Lower lobe of right lung (tissue), 2 donors: ENCODE measurements at regions not wholly inside any gene's neighbourhood (a gene's known extent, or its start where the extent isn't known, plus 50 kb on each side); places are given as distances from the start of the nearest gene placed in this dataset.

Experiments
- ATAC-seq, 2 donors: fragments of 200-7000 bp; cut with Tn5 transposase; one replicate each; pipeline ENCODE4 v1.9.1; 2020 to 2022; ENCODE audit warnings: mild to moderate bottlenecking in 2 of 2, moderate library complexity in 2 of 2
- DNase-seq: peaks from one replicate; pipeline ENCODE4 v3.0.0-alpha.2; 2020
- H3K27ac ChIP-seq: fragments of 200-600 bp; one replicate; pipeline ENCODE4 v1.8.0; 2022
- H3K27me3 ChIP-seq: fragments of 200-600 bp; one replicate; pipeline ENCODE4 v1.8.0; 2022; ENCODE audit warnings: low read depth
- H3K36me3 ChIP-seq: fragments of 200-600 bp; one replicate; pipeline ENCODE4 v1.8.0; 2022; ENCODE audit warnings: mild to moderate bottlenecking
- H3K4me1 ChIP-seq: fragments of 200-600 bp; one replicate; pipeline ENCODE4 v1.8.0; 2022
- H3K4me3 ChIP-seq: fragments of 200-600 bp; one replicate; pipeline ENCODE4 v1.8.0; 2022; ENCODE audit warnings: mild to moderate bottlenecking
- H3K9me3 ChIP-seq: fragments of 200-600 bp; one replicate; pipeline ENCODE4 v1.8.0; 2022
- CTCF ChIP-seq: fragments of 200-600 bp; IDR thresholded peaks from one replicate; pipeline ENCODE4 v1.8.0; 2022; ENCODE audit warnings: antibody characterized with exemption, mild to moderate bottlenecking
- intact Hi-C: fragments of 100-400 bp; cut with DNase I; formaldehyde crosslinking; loops from one replicate; pipeline ENCODE4 v1.11.0; 2022
- donor health status: DM: no; HTN: yes; CAD: no; lungs with severe emphysema.

DNA sequence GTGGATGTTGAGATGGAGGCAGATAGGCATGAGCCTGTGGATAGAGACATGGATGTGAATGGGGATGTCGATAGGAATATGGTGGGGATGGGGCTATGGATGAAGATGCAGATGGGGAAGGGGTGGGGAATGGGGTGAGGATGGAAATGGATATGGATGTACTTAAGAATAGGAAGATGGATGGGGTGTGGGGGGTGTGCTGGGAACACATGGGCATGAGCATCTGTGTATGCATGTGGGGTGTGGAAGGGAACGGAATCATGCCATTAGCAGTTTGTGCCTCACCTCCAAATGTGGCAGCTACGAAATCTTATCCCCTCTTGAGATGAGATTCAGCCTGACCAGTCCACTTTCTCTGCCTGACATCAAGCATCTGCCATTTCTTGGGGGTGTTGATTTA lies 359.5 kb upstream of the MGMT start:
- peaks cover 22% of the 10 kb centered on the region for H3K4me1 ChIP-seq

GRCh38 chr10:129108378-129108777 lies 358.7 kb upstream of the MGMT start:
- no peak for ATAC-seq
- no peaks in the 10 kb centered on the region for H3K36me3 ChIP-seq
- H3K9me3 ChIP-seq: no peaks in the 10 kb centered on the region
- DNase-seq: no peak
- TF ChIP-seq CTCF: no peak
- H3K4me3 ChIP-seq: no peak overlapping the region
- peaks cover 22% of the 10 kb centered on the region for H3K4me1 ChIP-seq
- H3K27ac ChIP-seq: no peak overlapping the region
- H3K27me3 ChIP-seq: no peaks in the 10 kb centered on the region
- intact Hi-C loops: no loop called here

More for the DNA sequence above, 359.5 kb upstream of the MGMT start:
- Histone ChIP-seq H3K4me3 (no peak overlapping the region), H3K36me3 (no peaks in the 10 kb centered on the region), H3K27me3 (no peaks in the 10 kb centered on the region), H3K9me3 (no peaks in the 10 kb centered on the region), H3K27ac (no peak overlapping the region)
- no peak for TF ChIP-seq CTCF
- DNase-seq (no peak), ATAC-seq (no peak)
- intact Hi-C loops: no loop called here

- ATAC-seq: no peak
These were observed 358.0 kb upstream of the MGMT start for GRCh38 chr10:129108994-129109393.

GRCh38 chr10:129110780-129111179 lies 356.3 kb upstream of the MGMT start:
- no peaks in the 10 kb centered on the region for H3K27me3 ChIP-seq
- no peak for DNase-seq

More at GRCh38 chr10:129108994-129109393, 358.0 kb upstream of the MGMT start:
- DNase-seq: no peak
- no peak overlapping the region for H3K27ac ChIP-seq
- no peak overlapping the region for H3K4me3 ChIP-seq
- TF ChIP-seq CTCF: no peak
- H3K27me3 ChIP-seq: no peaks in the 10 kb centered on the region
- intact Hi-C loops: no loop called here
- no peaks in the 10 kb centered on the region for H3K9me3 ChIP-seq
- no peaks in the 10 kb centered on the region for H3K36me3 ChIP-seq
- peaks cover 20% of the 10 kb centered on the region for H3K4me1 ChIP-seq

GRCh38 chr10:129111922-129112321 lies 355.1 kb upstream of the MGMT start:
- no peak for TF ChIP-seq CTCF
- no peaks in the 10 kb centered on the region for H3K27me3 ChIP-seq
- intact Hi-C loops: no loop called here

More at GRCh38 chr10:129110780-129111179, 356.3 kb upstream of the MGMT start:
- Histone ChIP-seq H3K4me1 (peaks cover 3% of the 10 kb centered on the region), H3K4me3 (no peak overlapping the region), H3K27ac (no peak overlapping the region), H3K9me3 (no peaks in the 10 kb centered on the region), H3K36me3 (no peaks in the 10 kb centered on the region)
- intact Hi-C loops: no loop called here
- ATAC-seq: no peak
- no peak for TF ChIP-seq CTCF

GRCh38 chr10:129114588-129114987 lies 352.5 kb upstream of the MGMT start:
- no peak for TF ChIP-seq CTCF
- intact Hi-C loops: no loop called here
- Histone ChIP-seq H3K4me3 (no peak overlapping the region), H3K27ac (no peak overlapping the region), H3K27me3 (no peaks in the 10 kb centered on the region), H3K4me1 (no peaks in the 10 kb centered on the region), H3K9me3 (no peaks in the 10 kb centered on the region), H3K36me3 (no peaks in the 10 kb centered on the region)
- no peak for ATAC-seq
- no peak for DNase-seq

More at GRCh38 chr10:129111922-129112321, 355.1 kb upstream of the MGMT start:
- ATAC-seq: no peak
- H3K9me3 ChIP-seq: no peaks in the 10 kb centered on the region
- no peak for DNase-seq
- no peaks in the 10 kb centered on the region for H3K36me3 ChIP-seq
- H3K27ac ChIP-seq: no peak overlapping the region
- H3K4me3 ChIP-seq: no peak overlapping the region
- no peaks in the 10 kb centered on the region for H3K4me1 ChIP-seq
